ENCODE measurements at regions not wholly inside any gene's neighbourhood (a gene's known extent, or its start where the extent isn't known, plus 50 kb on each side); places are given as distances from the start of the nearest gene placed in this dataset.

DNA sequence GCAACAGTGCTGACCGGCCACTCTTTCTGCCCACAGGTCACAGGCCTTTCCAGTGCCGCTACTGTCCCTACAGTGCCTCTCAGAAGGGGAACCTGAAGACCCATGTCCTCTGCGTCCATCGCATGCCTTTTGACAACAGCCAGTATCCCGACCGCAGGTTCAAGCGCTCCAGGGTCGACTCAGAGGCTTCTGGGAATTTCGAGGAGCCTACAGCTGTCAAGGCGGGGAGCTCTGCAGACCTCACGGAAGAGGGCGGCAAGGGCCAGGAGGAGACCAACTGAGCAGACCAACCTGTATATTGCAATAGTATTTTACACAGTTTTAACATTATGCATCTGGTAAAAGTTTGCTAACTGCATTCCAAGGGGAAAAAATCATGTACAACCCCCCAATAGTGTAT is 338.5 kb downstream of the ZNF536 start:
- no peak overlapping the region for H3K4me3 ChIP-seq (ENCODE audit: low read depth, low read length)
- no peak for DNase-seq (ENCODE audit: low read depth)

DNA sequence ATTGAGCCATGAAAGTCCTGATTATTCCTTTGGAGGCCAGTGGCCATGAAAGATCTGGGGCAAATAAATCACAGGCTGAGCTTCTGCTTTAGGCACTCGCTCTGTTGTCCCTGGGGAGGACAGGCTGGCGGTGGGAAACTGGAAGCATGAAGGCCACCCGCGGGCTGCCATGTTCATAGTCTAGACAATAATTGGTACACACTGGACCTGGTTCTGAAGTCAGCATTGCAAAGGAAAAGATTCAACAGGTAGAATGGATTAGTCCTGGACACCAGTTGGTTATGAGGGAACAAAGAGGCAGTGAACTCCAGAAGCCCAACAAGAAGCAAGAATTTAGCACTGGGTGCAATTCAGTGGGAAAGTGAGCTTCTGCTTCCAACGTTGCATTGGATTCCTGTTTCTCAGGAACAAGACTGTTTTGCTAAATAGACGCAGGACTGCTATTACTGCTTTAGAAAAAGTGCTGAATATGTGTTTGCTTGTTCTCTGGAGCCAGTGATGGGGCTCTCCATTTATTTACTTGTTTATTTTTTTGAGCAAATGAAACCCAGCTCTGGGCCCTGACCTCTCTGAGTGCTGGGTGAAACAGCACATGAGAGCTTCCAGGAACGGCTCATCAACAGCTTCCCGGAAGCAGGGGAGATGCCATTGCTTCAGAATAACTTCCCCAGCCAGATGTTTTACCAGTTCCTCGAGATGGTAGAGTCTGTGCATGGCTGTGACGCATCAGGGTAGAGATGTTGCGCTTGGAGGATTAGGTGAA is 336.4 kb downstream of the ZNF536 start:
- DNase-seq (ENCODE audit: low read depth) = no peak
- no peak overlapping the region for H3K4me3 ChIP-seq (ENCODE audit: low read depth, low read length)

DNA sequence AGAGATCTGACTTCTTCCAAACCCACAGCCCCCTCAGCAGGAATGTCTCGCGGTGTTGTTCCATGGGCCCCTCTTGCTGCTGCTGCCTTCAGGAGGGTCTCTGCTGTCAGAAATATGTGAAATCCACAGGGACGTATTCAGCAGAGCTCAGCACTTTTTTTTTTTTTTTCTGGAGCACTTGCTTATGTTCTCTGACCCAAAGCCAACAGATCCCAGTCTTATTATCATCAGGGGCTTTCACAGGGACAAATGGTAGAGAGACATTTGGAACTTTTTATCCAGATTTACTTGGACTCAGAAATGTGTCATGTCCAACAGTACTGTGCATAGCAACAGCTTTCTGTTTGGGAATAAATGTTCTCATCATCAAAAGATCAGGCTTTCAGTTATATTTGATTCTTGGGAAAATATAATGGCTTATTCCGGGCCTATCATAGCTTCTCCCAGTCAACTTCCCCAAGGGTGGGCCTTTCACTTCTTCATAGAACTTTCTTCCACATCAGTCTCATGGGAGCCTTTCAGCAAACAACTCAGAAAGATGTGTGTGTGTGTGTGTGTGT is 332.7 kb downstream of the ZNF536 start:
- H3K4me3 ChIP-seq (ENCODE audit: low read depth, low read length) = no peak overlapping the region
- DNase-seq (ENCODE audit: low read depth) = no peak

DNA sequence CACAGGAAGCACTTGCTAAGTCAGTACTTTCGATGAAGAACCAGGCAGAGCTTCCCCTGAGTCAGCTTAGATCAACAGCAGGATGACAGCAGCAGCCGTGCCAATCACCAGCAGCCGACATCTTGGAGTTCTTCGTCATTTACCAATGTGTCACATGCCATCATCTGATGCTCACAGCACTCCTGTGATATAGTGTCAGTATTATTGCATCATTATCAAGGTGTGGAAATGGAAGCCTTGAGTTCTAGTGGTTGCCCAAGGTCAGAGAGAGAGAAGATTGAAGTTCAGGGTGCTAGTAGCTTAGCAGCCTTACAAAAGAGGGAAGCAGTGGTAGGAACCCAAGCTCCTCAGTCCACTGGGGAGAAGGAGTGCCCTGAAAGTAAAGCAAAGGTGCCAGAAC is 331.5 kb downstream of the ZNF536 start:
- no peak overlapping the region for H3K4me3 ChIP-seq (ENCODE audit: low read depth, low read length)
- no peak for DNase-seq (ENCODE audit: low read depth)

DNA sequence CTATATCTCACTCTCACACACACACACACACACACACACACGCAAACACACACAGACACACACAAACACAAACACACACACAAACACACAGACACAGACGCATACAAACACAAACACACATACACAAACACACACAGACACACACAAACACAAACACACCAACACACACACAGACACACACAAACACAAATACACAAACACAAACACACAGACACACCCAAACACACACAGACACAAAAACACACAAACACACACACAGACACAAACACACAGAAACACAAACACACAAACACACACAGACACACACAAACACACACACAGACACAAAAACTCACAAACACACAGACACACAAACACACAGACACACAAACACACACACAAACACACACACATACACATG is 329.0 kb downstream of the ZNF536 start:
- H3K4me3 ChIP-seq (ENCODE audit: low read depth, low read length) = no peak overlapping the region
- no peak for DNase-seq (ENCODE audit: low read depth)

DNA sequence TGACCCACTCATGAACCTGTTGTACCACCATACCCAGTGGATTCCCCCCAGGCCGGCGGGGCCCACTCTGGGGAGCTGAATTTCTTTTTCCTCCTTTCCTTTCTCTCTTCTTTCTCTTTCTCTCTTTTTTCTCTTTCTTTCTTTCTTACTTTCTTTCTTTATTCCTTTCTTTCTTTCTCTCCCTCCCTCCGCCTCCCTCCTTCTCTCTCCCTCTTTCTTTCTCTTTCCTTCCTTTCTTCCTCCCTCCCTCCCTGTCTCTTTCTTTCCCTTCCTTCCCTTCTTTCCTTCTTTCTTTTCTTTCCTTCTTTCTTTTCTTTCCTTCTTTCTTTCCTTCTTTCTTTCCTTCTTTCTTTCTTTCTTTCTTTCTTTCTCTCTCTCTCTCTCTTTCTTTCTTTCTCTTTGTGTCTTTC is 327.7 kb downstream of the ZNF536 start:
- DNase-seq (ENCODE audit: low read depth) = no peak
- H3K4me3 ChIP-seq (ENCODE audit: low read depth, low read length) = no peak overlapping the region

DNA sequence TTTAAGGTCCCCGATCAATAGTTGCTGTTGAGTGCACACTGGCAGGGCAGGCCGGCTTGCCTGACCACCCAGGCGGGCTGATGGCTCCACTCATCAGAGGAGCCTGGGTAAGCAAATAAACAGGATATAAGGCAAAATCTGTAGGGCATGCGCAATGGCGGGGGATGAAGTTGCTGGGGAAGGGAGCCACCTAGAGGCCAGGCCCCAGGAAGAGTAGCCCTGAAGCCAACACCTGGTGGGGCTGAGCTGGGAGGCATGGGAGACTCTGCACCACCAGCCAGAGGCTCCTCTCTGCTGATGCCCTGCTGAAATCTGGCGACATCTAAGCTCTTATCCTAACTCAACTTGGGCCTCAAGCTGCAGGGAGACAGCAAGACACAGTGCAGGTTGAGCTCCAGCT is 324.3 kb downstream of the ZNF536 start:
- no peak for DNase-seq (ENCODE audit: low read depth)
- H3K4me3 ChIP-seq (ENCODE audit: low read depth, low read length) = no peak overlapping the region

DNA sequence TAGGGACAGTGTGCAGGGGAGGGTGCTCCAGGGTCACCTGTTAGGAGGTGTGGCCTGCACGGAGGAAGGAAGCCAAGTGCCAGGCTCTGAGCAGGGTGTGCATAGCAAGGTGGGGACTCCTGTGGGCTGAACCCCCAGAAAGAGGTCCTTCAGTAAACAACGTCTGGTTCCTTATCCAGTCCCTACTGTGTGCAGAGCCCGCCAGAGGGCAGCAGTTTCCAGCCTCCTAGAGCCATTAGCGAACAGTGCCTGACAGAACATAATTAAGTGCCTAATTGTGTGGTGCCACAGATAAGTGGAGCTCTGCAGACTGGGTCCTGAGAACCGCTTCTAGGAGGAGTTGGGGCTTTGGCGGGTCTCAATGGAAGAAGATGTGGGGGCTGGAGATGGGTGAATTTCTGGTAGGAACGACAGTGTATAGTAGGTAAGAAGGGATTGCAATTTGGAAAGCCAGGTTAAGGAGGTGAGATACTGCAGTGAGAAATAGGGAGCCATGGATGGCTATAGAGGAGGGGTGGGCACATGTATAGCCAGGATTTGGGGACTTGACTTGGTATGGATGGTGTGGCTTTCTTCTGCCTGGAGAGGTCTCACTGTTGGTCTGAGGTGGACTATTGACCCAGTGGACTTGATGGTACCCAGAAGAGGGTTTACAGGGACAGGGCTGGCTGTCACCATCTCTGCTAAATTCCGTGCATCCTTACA is 323.1 kb downstream of the ZNF536 start:
- no peak for DNase-seq (ENCODE audit: low read depth)
- no peak overlapping the region for H3K4me3 ChIP-seq (ENCODE audit: low read depth, low read length)

DNA sequence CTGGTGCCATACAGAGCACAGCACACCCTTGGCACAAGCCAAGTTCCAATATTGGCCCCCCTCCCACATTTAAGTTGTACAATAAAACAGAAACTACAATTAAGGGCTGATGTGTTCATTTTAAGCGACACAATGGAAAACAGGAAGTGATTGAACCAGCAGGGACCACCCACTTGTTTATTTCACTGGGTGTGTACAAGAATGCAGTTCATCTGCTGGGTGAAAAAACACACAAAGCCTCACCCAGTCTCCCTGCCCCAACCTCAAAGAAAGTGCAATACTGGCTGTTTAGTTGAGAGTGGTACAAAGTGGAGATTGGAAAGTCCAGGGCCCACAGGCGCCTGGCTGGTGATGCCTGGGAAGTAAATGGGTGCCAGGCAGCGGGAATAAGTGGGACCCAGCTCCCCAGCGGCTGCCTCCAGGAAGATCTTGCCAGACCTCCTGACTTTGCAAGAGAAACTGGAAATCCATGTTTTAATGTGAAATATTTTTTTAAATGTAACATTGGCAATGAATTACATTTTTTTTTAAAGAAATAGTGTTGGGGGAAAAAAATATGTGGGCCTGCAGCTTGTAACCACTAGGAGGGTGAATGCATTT is 322.1 kb downstream of the ZNF536 start:
- H3K4me3 ChIP-seq (ENCODE audit: low read depth, low read length) = no peak overlapping the region
- DNase-seq (ENCODE audit: low read depth) = no peak

DNA sequence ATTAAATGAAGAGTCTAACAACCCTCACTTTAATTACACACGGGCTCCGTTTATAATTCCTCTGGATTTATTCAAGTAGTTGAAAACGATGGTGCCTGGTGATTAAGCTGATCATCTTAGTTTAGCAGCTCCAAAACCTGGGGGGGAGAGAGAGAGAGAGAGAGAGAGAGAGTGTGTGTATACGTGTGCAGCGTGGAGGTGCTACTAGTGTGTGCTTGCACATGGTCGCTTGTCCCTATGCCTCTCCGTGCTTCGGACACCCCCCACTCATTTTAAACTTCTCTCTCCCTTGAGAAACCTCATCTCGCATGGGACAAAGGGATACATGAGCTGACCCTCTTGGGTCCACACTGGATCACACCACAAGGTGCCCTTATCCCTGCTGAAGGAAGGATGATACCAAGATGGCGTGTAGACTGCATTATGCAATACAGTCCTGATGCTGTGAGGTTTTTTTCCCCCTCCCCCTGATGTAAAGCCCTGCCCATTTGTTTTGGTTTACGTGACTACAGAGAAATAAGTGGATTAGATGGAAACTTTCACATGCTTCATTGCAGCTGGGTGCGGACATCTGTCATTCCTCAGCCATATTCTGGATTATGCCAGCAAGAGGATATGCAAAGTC is 320.8 kb downstream of the ZNF536 start:
- H3K4me3 ChIP-seq (ENCODE audit: low read depth, low read length) = peak overlapping the region; percentile 28

DNA sequence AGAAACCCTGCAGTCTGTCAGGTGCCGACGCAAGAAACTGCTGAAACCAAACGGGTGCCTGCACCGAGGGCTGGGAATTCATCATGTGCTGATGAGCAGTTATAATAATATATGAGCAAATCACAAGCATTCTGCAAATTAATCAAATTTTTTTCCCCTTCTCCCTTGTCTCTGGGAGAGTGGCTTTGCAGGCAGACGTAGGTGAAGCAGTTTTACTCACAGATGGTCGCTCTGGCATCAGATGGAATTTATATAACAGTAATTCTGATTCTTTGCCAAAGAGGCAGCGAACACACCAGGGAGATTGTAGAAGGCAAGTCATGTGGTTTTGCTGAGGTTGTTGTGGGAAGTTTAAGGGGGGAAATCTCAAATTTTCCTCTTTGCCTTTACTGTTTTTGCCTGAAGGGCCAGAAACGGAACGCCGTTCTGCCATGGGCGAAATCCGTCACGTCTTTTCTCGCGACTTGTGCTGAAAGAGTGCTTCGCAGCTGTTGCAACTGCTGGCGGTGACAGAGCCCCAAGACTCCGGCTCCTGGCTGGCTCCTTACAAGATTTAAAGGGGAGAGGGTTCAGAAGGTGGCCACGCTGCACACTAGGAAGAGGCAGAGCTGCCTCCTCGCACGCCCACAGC is 320.1 kb downstream of the ZNF536 start:
- H3K4me3 ChIP-seq (ENCODE audit: low read depth, low read length) = peak overlapping the region; percentile 28
- DNase-seq (ENCODE audit: low read depth) = no peak

More for the DNA sequence above, 320.8 kb downstream of the ZNF536 start:
- DNase-seq (ENCODE audit: low read depth) = no peak

DNA sequence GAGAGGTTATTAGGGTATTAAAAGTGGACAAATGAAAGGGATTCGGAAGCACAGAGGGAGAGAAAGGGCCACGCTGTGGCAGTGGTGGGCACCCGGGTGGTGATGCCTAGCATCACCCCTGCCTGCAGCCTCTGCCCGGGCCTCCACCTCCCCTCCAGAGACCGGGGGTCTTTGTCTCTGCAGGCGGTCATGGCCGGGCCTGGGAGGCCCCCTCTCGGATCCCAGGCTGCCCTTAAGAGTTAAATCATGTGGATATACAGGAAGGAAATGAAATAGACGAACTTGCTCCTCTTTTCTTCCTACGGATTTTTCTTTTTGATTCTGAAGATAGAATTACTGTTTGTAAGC is 319.6 kb downstream of the ZNF536 start:
- no peak overlapping the region for H3K4me3 ChIP-seq (ENCODE audit: low read depth, low read length)

DNA sequence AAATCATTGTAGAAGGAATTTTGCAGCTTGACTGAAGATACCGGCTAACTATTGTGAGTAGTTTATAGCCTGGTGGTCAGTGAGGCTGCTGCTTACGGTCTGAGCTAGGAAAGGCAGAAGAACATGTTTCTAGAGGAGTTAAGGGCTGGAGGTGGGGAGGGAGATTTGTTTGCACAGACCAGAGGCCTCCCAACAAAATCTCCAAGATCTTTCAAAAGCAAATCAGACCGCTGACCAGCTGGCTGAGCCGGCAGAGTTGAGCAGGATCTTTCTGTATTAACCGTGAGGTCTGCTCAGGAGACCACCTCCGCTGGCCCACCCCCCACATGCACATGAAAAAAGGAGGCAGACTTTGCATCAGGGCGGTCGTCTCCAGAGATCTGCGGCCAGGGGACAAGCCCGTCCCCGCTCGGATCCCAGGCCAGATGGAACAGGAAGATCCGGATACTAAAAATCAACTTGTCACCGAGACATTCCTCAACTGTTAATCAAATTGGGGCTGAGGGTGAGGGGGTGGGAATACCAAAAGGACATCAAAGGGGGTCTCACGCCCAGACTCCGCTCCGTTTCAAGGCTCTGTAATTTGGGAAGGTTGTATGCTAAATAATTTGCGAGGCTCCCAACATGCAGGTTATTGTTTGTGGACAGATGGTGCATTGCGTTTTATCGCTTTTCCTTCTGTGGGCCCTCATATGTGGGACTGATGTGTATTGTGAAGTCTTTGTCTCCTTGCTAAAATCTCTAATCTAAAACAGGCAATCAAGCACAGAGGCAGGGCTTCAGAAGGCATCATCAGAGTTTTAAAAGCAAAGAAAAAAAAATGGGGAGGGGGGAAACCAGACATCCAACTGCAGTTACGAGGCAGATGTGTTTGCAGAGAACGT is 319.0 kb downstream of the ZNF536 start:
- no peak for DNase-seq (ENCODE audit: low read depth)
- no peak overlapping the region for H3K4me3 ChIP-seq (ENCODE audit: low read depth, low read length)

More for the DNA sequence above, 319.6 kb downstream of the ZNF536 start:
- DNase-seq (ENCODE audit: low read depth) = no peak

DNA sequence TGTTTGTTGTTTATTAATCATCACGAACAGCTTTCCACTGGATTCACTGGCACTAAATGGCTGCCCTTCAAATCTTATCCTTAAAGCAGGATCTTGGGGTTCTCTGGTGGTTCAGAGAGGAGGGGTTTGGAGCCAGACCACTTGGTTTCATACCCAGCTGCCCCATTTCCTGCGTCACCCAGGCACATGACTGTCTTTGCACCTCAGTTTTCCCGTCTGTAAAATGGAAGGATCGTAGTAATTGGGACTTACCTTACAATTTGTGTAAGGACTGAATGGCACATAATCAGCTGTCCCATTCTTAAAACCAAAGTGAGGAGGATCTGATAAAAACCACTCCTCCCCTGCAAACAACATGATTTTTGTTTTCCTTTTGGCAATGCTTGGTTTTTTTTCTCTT is 318.3 kb downstream of the ZNF536 start:
- H3K4me3 ChIP-seq (ENCODE audit: low read depth, low read length) = no peak overlapping the region
- DNase-seq (ENCODE audit: low read depth) = no peak

DNA sequence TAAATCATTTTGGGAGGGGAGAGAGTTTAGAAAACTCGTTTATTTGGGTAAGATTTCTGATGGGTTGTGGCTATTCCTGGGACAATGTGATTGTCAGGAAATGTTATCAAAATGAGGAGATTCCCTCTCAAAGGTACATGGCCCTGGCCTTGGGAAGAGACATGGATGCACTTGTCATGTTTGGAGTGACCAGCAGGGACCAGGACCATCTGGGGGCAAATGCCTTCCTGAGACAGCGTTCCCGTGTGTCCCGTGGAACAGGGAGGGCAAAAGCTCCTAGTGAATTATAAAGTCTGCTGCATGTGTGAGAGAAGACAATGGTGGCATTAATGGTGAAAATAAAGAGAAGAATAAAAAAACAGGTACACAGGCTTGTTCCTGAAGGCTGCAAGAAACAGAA is 317.3 kb downstream of the ZNF536 start:
- no peak overlapping the region for H3K4me3 ChIP-seq (ENCODE audit: low read depth, low read length)
- DNase-seq (ENCODE audit: low read depth) = no peak

DNA sequence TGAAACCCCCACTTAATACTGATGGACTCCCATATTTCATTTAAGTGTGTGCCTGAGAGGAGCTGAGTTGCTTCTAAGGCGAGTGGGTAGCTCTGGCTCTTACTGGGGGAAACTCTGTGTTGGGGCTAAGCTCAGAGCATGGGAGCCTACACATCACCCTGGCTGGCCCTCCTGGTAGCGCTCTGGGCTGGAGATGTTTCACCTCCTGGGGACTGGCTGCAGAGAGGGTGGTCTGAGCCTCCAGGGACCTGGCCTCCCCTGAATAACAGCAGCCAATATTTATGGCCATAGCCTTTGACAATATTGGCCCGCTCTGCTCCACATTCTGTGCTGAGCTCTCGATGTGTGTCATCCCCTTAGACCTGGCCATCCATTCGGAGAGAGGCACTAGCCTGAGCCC is 316.5 kb downstream of the ZNF536 start:
- DNase-seq (ENCODE audit: low read depth) = no peak
- H3K4me3 ChIP-seq (ENCODE audit: low read depth, low read length) = no peak overlapping the region

DNA sequence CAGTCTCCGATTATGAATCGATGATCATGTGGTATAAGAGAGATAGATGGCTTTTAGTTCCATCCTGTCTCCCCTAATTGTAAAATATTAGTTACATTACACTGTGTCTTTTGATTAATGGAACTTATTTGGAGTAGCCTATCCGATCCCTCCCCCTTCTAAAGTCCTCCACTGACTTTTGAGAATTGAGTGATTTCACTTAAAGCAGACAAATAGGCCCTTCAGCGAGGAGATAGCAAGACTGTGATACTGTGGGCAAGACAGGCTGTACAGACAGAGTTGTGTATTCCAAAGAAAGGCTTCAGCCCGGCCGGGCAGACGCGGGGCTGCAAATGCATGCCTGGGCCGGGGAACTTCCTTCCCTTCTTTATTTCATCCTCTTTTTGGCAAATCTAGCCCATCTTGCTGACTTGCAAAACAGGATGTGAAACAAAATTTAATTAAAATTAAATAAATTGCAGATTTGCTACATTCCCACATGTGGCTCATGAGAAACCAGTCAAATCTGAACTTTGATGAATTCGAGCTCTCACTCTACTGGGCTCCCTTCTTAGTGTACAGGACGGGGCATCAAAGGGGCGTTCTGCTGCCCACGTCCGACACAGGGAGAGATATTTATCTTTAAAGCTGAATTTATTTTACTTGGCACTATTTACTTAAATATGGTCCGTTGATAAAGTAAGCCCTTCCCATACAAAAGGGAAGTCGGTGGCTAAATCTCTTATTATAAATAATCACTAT is 314.8 kb downstream of the ZNF536 start:
- no peak for DNase-seq (ENCODE audit: low read depth)
- H3K4me3 ChIP-seq (ENCODE audit: low read depth, low read length) = no peak overlapping the region

DNA sequence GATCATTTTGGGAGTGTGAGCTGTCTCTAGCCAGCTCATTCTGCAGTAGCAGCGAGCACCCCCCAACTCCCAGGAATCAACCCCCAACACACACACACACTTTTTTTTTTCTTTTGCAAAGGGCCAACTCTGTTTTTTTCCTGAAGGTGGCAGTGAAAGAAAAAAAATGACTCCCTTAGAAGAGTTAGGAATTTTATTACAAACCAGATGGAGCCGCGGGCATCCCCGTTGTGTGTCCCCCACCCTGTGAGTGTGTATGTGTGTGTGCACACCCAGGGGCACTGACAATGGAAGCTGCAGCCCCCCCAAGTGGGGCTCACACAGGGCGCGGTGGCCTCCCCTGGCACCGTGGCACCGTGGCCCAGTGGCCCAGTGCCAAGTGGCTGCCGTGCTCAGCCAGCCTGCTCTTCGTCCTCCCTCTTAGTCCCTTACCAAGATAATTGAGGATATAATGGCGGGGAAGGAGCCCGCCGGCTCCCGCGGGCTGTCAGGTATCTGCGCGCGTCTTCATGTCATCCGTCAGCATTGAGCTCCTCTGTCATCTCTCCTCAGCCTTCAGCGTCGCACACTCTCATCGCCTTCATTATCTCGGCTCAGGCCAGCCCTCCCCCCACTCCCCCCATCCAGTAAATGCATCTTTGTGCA is 314.1 kb downstream of the ZNF536 start:
- no peak for DNase-seq (ENCODE audit: low read depth)
- no peak overlapping the region for H3K4me3 ChIP-seq (ENCODE audit: low read depth, low read length)
